ENCODE measurements at regions not wholly inside any gene's neighbourhood (a gene's known extent, or its start where the extent isn't known, plus 50 kb on each side); places are given as distances from the start of the nearest gene placed in this dataset.

GRCh38 chr9:86534572-86535258 is 180.5 kb upstream of the TUT7 start:
- TF ChIP-seq CTCF (IDR thresholded peaks at IDR 0.05; ENCODE audit: poor library complexity, severe bottlenecking), result no peak
- Histone ChIP-seq H3K9me3 (ENCODE audit: severe bottlenecking) (no peaks in the 10 kb centered on the region), H3K27ac (ENCODE audit: poor library complexity, severe bottlenecking) (no peak overlapping the region), H3K4me1 (ENCODE audit: insufficient read depth, poor library complexity, severe bottlenecking) (peaks cover 3% of the 10 kb centered on the region), H3K4me3 (ENCODE audit: severe bottlenecking) (no peak overlapping the region), H3K36me3 (ENCODE audit: low read depth) (no peaks in the 10 kb centered on the region), H3K27me3 (ENCODE audit: insufficient read depth, poor library complexity, severe bottlenecking) (no peaks in the 10 kb centered on the region)
- ATAC-seq (ENCODE audit: low read depth), result no peak
- no peak for DNase-seq (ENCODE audit: low spot score)

- Histone ChIP-seq H3K4me1 (ENCODE audit: insufficient read depth, poor library complexity, severe bottlenecking) (peaks cover 7% of the 10 kb centered on the region), H3K27ac (ENCODE audit: poor library complexity, severe bottlenecking) (no peak overlapping the region), H3K4me3 (ENCODE audit: severe bottlenecking) (no peak overlapping the region), H3K27me3 (ENCODE audit: insufficient read depth, poor library complexity, severe bottlenecking) (no peaks in the 10 kb centered on the region), H3K36me3 (ENCODE audit: low read depth) (no peaks in the 10 kb centered on the region), H3K9me3 (ENCODE audit: severe bottlenecking) (no peaks in the 10 kb centered on the region)
- DNase-seq (ENCODE audit: low spot score) (no peak), ATAC-seq (ENCODE audit: low read depth) (no peak)
- no peak for TF ChIP-seq CTCF (IDR thresholded peaks at IDR 0.05; ENCODE audit: poor library complexity, severe bottlenecking)
Measured at GRCh38 chr9:86531971-86532640, 177.9 kb upstream of the TUT7 start.

- no peaks in the 10 kb centered on the region for H3K9me3 ChIP-seq (ENCODE audit: severe bottlenecking)
- H3K4me3 ChIP-seq (ENCODE audit: severe bottlenecking), result no peak overlapping the region
- DNase-seq (ENCODE audit: low spot score) (no peak), ATAC-seq (ENCODE audit: low read depth) (no peak)
- H3K36me3 ChIP-seq (ENCODE audit: low read depth), result no peaks in the 10 kb centered on the region
- H3K4me1 ChIP-seq (ENCODE audit: insufficient read depth, poor library complexity, severe bottlenecking), result peaks cover 7% of the 10 kb centered on the region
- no peak overlapping the region for H3K27ac ChIP-seq (ENCODE audit: poor library complexity, severe bottlenecking)
- TF ChIP-seq CTCF (IDR thresholded peaks at IDR 0.05; ENCODE audit: poor library complexity, severe bottlenecking), result no peak
- no peaks in the 10 kb centered on the region for H3K27me3 ChIP-seq (ENCODE audit: insufficient read depth, poor library complexity, severe bottlenecking)
Measured at GRCh38 chr9:86531273-86531970, 177.2 kb upstream of the TUT7 start.

- DNase-seq (ENCODE audit: low spot score), result no peak
- Histone ChIP-seq H3K4me3 (ENCODE audit: severe bottlenecking) (no peak overlapping the region), H3K27ac (ENCODE audit: poor library complexity, severe bottlenecking) (peak overlapping the region; percentile 1), H3K9me3 (ENCODE audit: severe bottlenecking) (no peaks in the 10 kb centered on the region), H3K36me3 (ENCODE audit: low read depth) (no peaks in the 10 kb centered on the region), H3K4me1 (ENCODE audit: insufficient read depth, poor library complexity, severe bottlenecking) (peaks cover 7% of the 10 kb centered on the region), H3K27me3 (ENCODE audit: insufficient read depth, poor library complexity, severe bottlenecking) (no peaks in the 10 kb centered on the region)
- peak; percentile 97 for ATAC-seq (ENCODE audit: low read depth)
- no peak for TF ChIP-seq CTCF (IDR thresholded peaks at IDR 0.05; ENCODE audit: poor library complexity, severe bottlenecking)
Measured at GRCh38 chr9:86529496-86530275, 175.5 kb upstream of the TUT7 start.
